ENCODE measurements at regions not wholly inside any gene's neighbourhood (a gene's known extent, or its start where the extent isn't known, plus 50 kb on each side); places are given as distances from the start of the nearest gene placed in this dataset.

DNA sequence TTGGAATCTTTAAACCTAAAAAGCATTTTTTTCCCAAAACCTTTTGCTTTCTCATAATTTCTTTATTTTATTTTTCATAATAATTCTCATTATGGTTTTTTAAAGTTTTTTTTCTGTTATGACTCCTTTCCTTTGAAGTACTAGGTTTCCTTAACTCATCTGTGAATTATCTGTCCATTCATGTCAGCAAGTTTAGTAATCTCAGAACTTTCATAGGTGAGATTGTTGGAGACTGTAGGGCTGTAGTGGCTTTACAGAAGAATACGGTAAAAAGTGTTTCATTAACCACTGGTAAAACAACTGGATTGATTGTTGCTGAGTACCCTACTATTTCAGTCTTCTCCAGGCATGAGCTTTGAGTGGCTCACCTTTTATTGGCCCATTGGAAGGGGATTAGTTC is 361.7 kb upstream of the PPP1R2C start:
- Histone ChIP-seq H3K27ac (ENCODE audit: low read depth in 1 of 2, low read length in 2 of 2) (no peak overlapping the region), H3K4me1 (ENCODE audit: insufficient read depth, low read length) (no peaks in the 10 kb centered on the region), H3K9me3 (ENCODE audit: control insufficient read depth in 1 of 2, insufficient read depth in 1 of 2, low read length in 2 of 2) (no peaks in the 10 kb centered on the region), H3K4me3 (ENCODE audit: low read length) (no peak overlapping the region), H3K36me3 (ENCODE audit: insufficient read depth, low read length) (no peaks in the 10 kb centered on the region), H3K27me3 (ENCODE audit: control insufficient read depth in 1 of 2, insufficient read depth in 2 of 2, low read length in 2 of 2) (no peaks in the 10 kb centered on the region)
- Mint-ChIP-seq H3K27ac (no peak overlapping the region), H3K4me1 (ENCODE audit: low read depth) (no peaks in the 10 kb centered on the region), H3K36me3 (ENCODE audit: low read depth) (no peaks in the 10 kb centered on the region), H3K9me3 (no peaks in the 10 kb centered on the region), H3K27me3 (no peaks in the 10 kb centered on the region), H3K4me3 (no peak overlapping the region)
- intact Hi-C loops (cut with DNase I, micrococcal nuclease): no loop called here
- DNase-seq (no peak), ATAC-seq (ENCODE audit: poor library complexity) (no peak)
- TF ChIP-seq, protein P1, sequence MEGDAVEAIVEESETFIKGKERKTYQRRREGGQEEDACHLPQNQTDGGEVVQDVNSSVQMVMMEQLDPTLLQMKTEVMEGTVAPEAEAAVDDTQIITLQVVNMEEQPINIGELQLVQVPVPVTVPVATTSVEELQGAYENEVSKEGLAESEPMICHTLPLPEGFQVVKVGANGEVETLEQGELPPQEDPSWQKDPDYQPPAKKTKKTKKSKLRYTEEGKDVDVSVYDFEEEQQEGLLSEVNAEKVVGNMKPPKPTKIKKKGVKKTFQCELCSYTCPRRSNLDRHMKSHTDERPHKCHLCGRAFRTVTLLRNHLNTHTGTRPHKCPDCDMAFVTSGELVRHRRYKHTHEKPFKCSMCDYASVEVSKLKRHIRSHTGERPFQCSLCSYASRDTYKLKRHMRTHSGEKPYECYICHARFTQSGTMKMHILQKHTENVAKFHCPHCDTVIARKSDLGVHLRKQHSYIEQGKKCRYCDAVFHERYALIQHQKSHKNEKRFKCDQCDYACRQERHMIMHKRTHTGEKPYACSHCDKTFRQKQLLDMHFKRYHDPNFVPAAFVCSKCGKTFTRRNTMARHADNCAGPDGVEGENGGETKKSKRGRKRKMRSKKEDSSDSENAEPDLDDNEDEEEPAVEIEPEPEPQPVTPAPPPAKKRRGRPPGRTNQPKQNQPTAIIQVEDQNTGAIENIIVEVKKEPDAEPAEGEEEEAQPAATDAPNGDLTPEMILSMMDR (IDR thresholded peaks at IDR 0.05): no peak
- POLR2A ChIA-PET: no interaction called here
- CTCF ChIA-PET: no interaction called here

- H3K27ac ChIP-seq (ENCODE audit: low read depth in 1 of 2, low read length in 2 of 2): no peak overlapping the region
- POLR2A ChIA-PET: no interaction called here
- no peaks in the 10 kb centered on the region for H3K36me3 ChIP-seq (ENCODE audit: insufficient read depth, low read length)
- Mint-ChIP-seq H3K36me3 (ENCODE audit: low read depth) (no peaks in the 10 kb centered on the region), H3K9me3 (no peaks in the 10 kb centered on the region), H3K27ac (no peak overlapping the region), H3K4me1 (ENCODE audit: low read depth) (no peaks in the 10 kb centered on the region), H3K4me3 (no peak overlapping the region), H3K27me3 (no peaks in the 10 kb centered on the region)
- CTCF ChIA-PET: no interaction called here
- TF ChIP-seq, protein P1 (IDR thresholded peaks at IDR 0.05): no peak
- H3K4me3 ChIP-seq (ENCODE audit: low read length): no peak overlapping the region
- no peaks in the 10 kb centered on the region for H3K9me3 ChIP-seq (ENCODE audit: control insufficient read depth in 1 of 2, insufficient read depth in 1 of 2, low read length in 2 of 2)
- DNase-seq (no peak), ATAC-seq (ENCODE audit: poor library complexity) (no peak)
- no peaks in the 10 kb centered on the region for H3K4me1 ChIP-seq (ENCODE audit: insufficient read depth, low read length)
- intact Hi-C loops (cut with DNase I, micrococcal nuclease): no loop called here
- no peaks in the 10 kb centered on the region for H3K27me3 ChIP-seq (ENCODE audit: control insufficient read depth in 1 of 2, insufficient read depth in 2 of 2, low read length in 2 of 2)
Measured at GRCh38 chrX:43140582-43140981, 362.6 kb upstream of the PPP1R2C start.

DNA sequence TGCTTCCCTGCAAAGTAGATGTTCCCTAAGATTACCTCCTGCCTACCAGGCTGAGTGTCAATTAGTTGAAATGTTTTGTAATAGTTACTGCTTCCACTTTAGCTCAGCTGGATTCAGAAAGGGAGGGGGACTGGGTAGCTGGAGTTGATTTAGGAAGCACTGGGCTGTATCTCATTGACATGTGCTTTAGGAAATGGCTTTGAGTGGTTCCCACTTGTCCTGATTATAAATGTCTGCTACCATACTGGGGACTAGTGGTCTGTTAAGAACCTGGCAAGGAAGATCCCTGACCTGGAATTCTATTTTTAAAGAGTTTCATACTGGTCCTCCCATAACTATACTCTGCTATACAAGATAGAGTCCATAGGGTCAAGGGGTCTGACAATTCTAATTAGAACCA is 363.9 kb upstream of the PPP1R2C start:
- Mint-ChIP-seq H3K27ac (no peak overlapping the region), H3K4me3 (no peak overlapping the region), H3K36me3 (ENCODE audit: low read depth) (no peaks in the 10 kb centered on the region), H3K9me3 (no peaks in the 10 kb centered on the region), H3K27me3 (no peaks in the 10 kb centered on the region), H3K4me1 (ENCODE audit: low read depth) (no peaks in the 10 kb centered on the region)
- Histone ChIP-seq H3K27me3 (ENCODE audit: control insufficient read depth in 1 of 2, insufficient read depth in 2 of 2, low read length in 2 of 2) (no peaks in the 10 kb centered on the region), H3K4me3 (ENCODE audit: low read length) (no peak overlapping the region), H3K36me3 (ENCODE audit: insufficient read depth, low read length) (no peaks in the 10 kb centered on the region), H3K4me1 (ENCODE audit: insufficient read depth, low read length) (no peaks in the 10 kb centered on the region), H3K9me3 (ENCODE audit: control insufficient read depth in 1 of 2, insufficient read depth in 1 of 2, low read length in 2 of 2) (no peaks in the 10 kb centered on the region), H3K27ac (ENCODE audit: low read depth in 1 of 2, low read length in 2 of 2) (no peak overlapping the region)
- no peak for ATAC-seq (ENCODE audit: poor library complexity)
- TF ChIP-seq, protein P1 (IDR thresholded peaks at IDR 0.05): no peak
- intact Hi-C loops (cut with DNase I, micrococcal nuclease): no loop called here
- POLR2A ChIA-PET: no interaction called here
- no peak for DNase-seq
- CTCF ChIA-PET: no interaction called here
